Fibroblast of skin of right biceps (primary cell): ENCODE measurements at regions not wholly inside any gene's neighbourhood (a gene's known extent, or its start where the extent isn't known, plus 50 kb on each side); places are given as distances from the start of the nearest gene placed in this dataset.

Experiments used
- DNase-seq: peaks from one replicate; pipeline ENCODE4 v3.0.0-alpha.2; 2013

GRCh38 chr4:113849771-113850170, 88.2 kb upstream of the CAMK2D start:
- peak; percentile 77 for DNase-seq

- no peak for DNase-seq
Measured at GRCh38 chr4:113847710-113848109, 86.2 kb upstream of the CAMK2D start.

GRCh38 chr4:113846433-113846832, 84.9 kb upstream of the CAMK2D start:
- DNase-seq = no peak

- no peak for DNase-seq
Measured at GRCh38 chr4:113845138-113845537, 83.6 kb upstream of the CAMK2D start.

GRCh38 chr4:113844369-113844768, 82.8 kb upstream of the CAMK2D start:
- no peak for DNase-seq

GRCh38 chr4:113840861-113841260, 79.3 kb upstream of the CAMK2D start:
- DNase-seq = peak; percentile 90

GRCh38 chr4:113838460-113838859, 76.9 kb upstream of the CAMK2D start:
- no peak for DNase-seq

- DNase-seq = peak; percentile 93
Measured at GRCh38 chr4:113837397-113837796, 75.9 kb upstream of the CAMK2D start.

GRCh38 chr4:113835005-113835404, 73.5 kb upstream of the CAMK2D start:
- peak; percentile 79 for DNase-seq

- no peak for DNase-seq
Measured at GRCh38 chr4:113834298-113834697, 72.8 kb upstream of the CAMK2D start.

GRCh38 chr4:113832803-113833202, 71.3 kb upstream of the CAMK2D start:
- no peak for DNase-seq

GRCh38 chr4:113831457-113831856, 69.9 kb upstream of the CAMK2D start:
- no peak for DNase-seq

GRCh38 chr4:113828702-113829101, 67.2 kb upstream of the CAMK2D start:
- DNase-seq = peak; percentile 57

GRCh38 chr4:113827285-113827684, 65.7 kb upstream of the CAMK2D start:
- peak; percentile 80 for DNase-seq

GRCh38 chr4:113826421-113826820, 64.9 kb upstream of the CAMK2D start:
- DNase-seq = no peak

GRCh38 chr4:113825272-113825671, 63.7 kb upstream of the CAMK2D start:
- DNase-seq = no peak

- no peak for DNase-seq
Measured at GRCh38 chr4:113824396-113824795, 62.9 kb upstream of the CAMK2D start.

- DNase-seq = no peak
Measured at GRCh38 chr4:113823291-113823659, 61.7 kb upstream of the CAMK2D start.

- no peak for DNase-seq
Measured at GRCh38 chr4:113822555-113823290, 61.2 kb upstream of the CAMK2D start.

- DNase-seq = peak; percentile 52
Measured at GRCh38 chr4:113821856-113822255, 60.3 kb upstream of the CAMK2D start.

- no peak for DNase-seq
Measured at GRCh38 chr4:113820108-113820507, 58.6 kb upstream of the CAMK2D start.

GRCh38 chr4:113815826-113816225, 54.3 kb upstream of the CAMK2D start:
- DNase-seq = no peak

GRCh38 chr4:113811359-113811758, 49.8 kb upstream of the CAMK2D start:
- DNase-seq = no peak
